ENCODE measurements at regions not wholly inside any gene's neighbourhood (a gene's known extent, or its start where the extent isn't known, plus 50 kb on each side); places are given as distances from the start of the nearest gene placed in this dataset.

- no peak for TF ChIP-seq CTCF (conservative IDR thresholded peaks at IDR 0.05; ENCODE audit: low read length)
- no peak for TF ChIP-seq EZH2phosphoT487 (IDR thresholded peaks at IDR 0.05; ENCODE audit: borderline replicate concordance, low read depth, low read length)
Measured at GRCh38 chr14:101031186-101031585, 127.7 kb upstream of the RTL1 start.

All from OCI-LY7 (cell line).